ENCODE measurements at regions not wholly inside any gene's neighbourhood (a gene's known extent, or its start where the extent isn't known, plus 50 kb on each side); places are given as distances from the start of the nearest gene placed in this dataset.
"Not testable (repeated sequence)": the region's sequence is repeated elsewhere in the genome, so short reads cannot be mapped to it uniquely, and the experiment has no call there.

DNA sequence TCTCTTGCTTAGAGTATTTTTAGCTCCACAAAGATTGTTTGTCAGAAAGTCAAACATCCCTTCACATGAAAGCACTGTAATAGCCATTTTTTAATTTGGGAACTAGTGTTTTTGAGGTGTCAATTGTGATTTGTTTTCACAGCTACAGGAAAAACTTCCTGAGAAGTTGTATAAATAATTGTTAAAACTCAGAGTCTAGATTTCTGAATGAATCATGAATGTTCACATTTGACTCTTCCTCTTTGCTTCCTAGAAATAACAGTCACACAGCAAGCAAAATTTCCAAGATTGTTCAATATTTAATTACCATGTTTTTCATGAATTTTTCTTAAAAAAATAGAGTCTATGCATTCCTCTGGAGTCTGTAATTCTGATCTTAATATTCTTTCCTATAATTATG lies 156.9 kb upstream of the SLC7A11 start:
- H3K4me3 ChIP-seq (ENCODE audit: low read depth, low read length), result no peak overlapping the region
- TF ChIP-seq, protein P1, sequence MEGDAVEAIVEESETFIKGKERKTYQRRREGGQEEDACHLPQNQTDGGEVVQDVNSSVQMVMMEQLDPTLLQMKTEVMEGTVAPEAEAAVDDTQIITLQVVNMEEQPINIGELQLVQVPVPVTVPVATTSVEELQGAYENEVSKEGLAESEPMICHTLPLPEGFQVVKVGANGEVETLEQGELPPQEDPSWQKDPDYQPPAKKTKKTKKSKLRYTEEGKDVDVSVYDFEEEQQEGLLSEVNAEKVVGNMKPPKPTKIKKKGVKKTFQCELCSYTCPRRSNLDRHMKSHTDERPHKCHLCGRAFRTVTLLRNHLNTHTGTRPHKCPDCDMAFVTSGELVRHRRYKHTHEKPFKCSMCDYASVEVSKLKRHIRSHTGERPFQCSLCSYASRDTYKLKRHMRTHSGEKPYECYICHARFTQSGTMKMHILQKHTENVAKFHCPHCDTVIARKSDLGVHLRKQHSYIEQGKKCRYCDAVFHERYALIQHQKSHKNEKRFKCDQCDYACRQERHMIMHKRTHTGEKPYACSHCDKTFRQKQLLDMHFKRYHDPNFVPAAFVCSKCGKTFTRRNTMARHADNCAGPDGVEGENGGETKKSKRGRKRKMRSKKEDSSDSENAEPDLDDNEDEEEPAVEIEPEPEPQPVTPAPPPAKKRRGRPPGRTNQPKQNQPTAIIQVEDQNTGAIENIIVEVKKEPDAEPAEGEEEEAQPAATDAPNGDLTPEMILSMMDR (IDR thresholded peaks at IDR 0.05; ENCODE audit: low read depth, low read length), result no peak

DNA sequence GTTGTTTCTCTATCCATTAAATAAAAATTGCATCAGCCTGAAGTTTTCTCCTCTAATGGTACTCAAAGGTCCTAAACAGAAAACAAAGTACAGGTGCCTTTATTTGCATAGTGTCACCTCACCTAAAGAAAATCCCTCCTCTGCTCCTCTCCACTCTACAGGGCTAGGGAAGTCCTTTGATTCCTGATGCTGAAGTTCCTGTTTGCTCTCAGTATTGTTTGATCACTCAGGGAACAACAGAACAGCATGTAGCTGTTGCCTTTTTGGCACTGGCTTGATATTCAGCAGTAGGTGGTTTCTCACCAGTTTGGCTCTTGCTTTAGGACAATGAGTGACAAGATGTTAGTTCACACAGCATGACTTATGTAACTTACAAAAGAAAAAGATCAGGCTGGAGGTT lies 156.2 kb upstream of the SLC7A11 start:
- TF ChIP-seq, protein P1 (IDR thresholded peaks at IDR 0.05; ENCODE audit: low read depth, low read length), result no peak
- H3K4me3 ChIP-seq (ENCODE audit: low read depth, low read length), result no peak overlapping the region

DNA sequence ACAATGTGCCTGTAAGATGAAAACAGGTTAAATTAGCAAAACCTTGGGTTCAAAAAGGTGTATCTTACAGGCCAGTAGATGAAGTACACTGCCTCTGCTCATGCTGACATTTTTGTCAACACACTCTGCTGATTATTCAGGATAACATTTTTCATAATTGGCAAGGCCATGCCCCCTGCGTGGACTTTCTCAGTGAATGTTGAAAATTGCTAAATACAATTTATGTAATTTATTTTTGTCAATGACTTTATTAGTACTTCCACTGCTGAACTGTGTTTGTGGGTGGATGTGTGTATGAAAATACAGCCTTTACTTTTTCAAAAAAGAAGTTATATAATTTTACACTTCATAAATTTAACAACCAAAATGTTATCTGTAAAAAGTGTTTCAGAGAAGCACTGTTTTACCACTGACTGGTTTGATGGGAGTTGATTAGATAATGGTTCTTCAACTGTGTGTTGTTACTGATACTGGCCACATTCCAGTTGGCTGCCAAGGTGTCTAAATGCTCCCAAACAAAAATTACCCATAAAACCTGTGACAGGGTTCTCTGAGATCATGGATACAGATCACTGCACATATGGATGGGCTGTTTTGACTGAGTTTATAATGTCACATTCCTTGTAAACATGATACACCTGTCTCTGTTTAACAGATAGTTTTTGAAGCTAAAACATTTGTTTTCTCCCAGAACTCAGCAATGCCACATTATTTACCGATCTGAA lies 151.9 kb upstream of the SLC7A11 start:
- TF ChIP-seq, protein P1 (IDR thresholded peaks at IDR 0.05; ENCODE audit: low read depth, low read length), result no peak
- H3K4me3 ChIP-seq (ENCODE audit: low read depth, low read length), result no peak overlapping the region

DNA sequence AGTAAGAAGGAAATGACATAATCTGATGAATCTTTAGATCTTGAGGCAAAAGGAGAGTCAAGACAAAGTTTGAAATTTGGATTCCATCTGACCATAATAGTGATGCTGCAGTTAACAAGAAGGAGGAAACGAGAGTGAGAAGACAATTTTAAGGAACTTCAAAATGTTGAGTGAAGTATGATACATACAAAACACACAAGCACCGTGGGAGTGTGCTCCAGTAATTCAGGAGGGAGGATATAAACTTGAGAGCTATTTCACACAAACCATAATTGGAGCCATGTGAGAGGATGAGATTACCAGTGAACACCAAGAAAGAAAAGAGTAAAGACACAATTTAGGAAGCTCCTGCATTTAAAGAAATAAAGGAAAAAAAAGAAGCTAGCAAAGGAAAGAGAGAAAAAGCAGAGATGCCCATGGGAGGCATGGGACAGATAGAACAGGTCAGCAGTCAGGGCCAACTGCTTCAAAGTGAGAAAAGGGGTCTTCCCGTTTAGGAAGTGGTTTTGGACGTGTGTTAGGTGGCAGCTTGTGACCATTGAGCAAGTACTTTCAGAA lies 150.7 kb upstream of the SLC7A11 start:
- H3K4me3 ChIP-seq (ENCODE audit: low read depth, low read length), result no peak overlapping the region
- TF ChIP-seq, protein P1 (IDR thresholded peaks at IDR 0.05; ENCODE audit: low read depth, low read length), result no peak

DNA sequence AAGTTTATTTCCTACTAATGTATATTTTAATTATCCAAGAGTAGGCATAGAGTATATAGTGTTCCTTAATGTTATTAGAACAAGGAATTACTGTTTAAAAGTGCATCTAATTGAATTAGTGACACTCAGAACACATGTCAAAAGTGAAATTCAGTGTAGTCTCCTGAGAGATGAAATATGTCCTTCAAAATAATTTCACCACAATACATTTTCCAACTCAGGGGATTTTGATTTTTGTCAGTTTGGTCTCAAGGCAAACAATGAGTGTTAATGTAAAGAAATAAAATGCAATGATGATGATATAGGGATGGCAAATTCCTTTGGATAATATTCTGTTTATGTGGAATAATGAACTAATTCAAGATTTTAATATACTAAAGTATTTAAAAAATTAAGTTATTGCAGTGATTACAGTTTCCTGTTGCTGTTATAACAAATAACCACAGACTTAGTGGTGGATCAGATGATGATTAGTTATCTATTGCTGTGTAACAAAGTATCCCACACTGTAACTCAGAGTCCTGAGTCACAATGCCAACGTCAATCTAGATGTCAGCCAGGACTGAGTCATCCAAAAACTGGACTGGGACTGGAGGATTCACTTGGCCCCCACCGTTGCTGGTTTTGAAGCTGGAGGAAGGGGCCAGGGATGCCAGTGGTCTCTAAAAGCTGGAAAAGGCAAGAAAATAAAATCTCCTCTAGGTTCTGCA lies 148.0 kb upstream of the SLC7A11 start:
- TF ChIP-seq, protein P1 (IDR thresholded peaks at IDR 0.05; ENCODE audit: low read depth, low read length), result no peak
- no peak overlapping the region for H3K4me3 ChIP-seq (ENCODE audit: low read depth, low read length)

DNA sequence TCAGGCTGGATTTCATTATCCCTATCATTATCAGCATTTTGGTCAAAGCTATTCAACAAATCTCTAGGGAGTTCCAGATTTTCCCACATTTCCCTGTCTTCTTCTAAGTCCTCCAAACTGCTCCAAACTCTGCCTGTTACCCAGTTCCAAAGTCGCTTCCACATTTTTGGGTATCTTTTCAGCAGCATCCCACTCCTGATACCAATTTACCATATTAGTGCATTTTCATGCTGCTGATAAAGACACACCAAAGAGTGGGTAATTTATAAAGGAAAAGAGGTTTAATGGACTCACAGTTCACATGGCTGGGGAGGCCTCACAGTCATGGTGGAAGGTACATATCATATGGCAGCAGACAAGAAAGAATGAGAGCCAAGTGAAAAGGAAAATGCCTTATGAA lies 132.8 kb upstream of the SLC7A11 start:
- TF ChIP-seq, protein P1 (IDR thresholded peaks at IDR 0.05; ENCODE audit: low read depth, low read length), result no peak
- no peak overlapping the region for H3K4me3 ChIP-seq (ENCODE audit: low read depth, low read length)

DNA sequence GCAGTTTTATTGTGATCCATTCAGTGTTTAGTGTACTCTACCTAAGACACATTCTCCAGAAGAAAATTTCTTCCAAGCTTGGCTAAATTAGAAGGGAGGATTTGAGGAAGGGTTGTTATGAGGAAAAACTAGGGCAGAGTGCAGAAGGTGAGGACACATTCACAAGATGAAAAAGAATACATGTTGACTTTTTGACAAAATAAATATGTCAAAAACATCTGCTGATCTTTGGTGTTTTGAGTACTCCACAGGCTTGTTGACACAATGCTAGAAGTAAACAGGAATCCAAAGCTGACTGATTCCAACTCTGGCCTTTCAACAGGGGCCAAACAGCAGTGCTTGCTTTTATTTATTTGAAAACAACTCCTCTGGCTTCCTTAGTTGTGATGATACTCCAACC lies 125.8 kb upstream of the SLC7A11 start:
- no peak overlapping the region for H3K4me3 ChIP-seq (ENCODE audit: low read depth, low read length)
- TF ChIP-seq, protein P1 (IDR thresholded peaks at IDR 0.05; ENCODE audit: low read depth, low read length), result no peak

DNA sequence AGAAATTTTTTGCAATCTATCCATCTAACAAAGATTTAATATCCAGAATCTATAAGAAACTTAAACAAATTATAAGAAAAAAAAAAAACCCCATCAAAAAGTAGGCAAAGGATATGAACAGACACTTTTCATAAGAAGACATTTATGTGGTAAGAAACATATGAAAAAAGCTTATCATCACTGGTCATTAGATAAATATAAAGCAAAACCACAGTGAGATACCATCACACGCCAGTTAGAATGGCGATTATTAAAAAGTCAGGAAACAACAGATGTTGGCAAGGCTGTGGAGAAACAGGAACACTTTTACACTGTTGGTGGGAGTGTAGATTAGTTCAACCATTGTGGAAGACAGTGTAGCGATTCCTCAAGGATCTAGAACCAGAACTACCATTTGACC lies 110.3 kb upstream of the SLC7A11 start:
- H3K4me3 ChIP-seq (ENCODE audit: low read depth, low read length), result not testable (repeated sequence)
